Right atrium auricular region (tissue), 2 donors: ENCODE measurements at regions not wholly inside any gene's neighbourhood (a gene's known extent, or its start where the extent isn't known, plus 50 kb on each side); places are given as distances from the start of the nearest gene placed in this dataset.
A peak's percentile ranks its signal among the peaks of the same experiment; 100 is the strongest.

Experiments used
- DNase-seq: peaks from one replicate; pipeline ENCODE4 v3.0.0-alpha.2; 2019; ENCODE audit warnings: low spot score
- H3K27ac ChIP-seq, 2 donors: fragments of 200-600 bp; sonication (generic); 1 replicate in 1 of 2; 2 replicates in 1 of 2; pipeline ENCODE4 v1.5.1; 2016 to 2019
- H3K27me3 ChIP-seq, 2 donors: fragments of 200-600 bp; sonication (generic); one replicate each; pipeline versions ENCODE4 v1.5.1 to v1.6.0; 2017 to 2019
- H3K36me3 ChIP-seq: fragments of 200-600 bp; sonication (generic); one replicate; pipeline ENCODE4 v1.5.1; 2016
- H3K4me1 ChIP-seq, 2 donors: fragments of 200-600 bp; sonication (generic); one replicate each; pipeline versions ENCODE4 v1.5.1 to v1.6.0; 2017 to 2019
- H3K4me3 ChIP-seq, 2 donors: fragments of 200-600 bp; sonication (generic); 1 replicate in 1 of 2; 2 replicates in 1 of 2; pipeline ENCODE4 v1.5.1; 2017 to 2019; ENCODE audit warnings: mild to moderate bottlenecking in 1 of 2, moderate library complexity in 1 of 2
- H3K9me3 ChIP-seq, 2 donors: fragments of 200-600 bp; sonication (generic); one replicate each; pipeline ENCODE4 v1.5.1; 2019
- TF ChIP-seq, protein P1 (sequence below), 2 donors: fragments of 200-600 bp; sonication (generic); IDR thresholded peaks; one replicate each; pipeline ENCODE4 v1.5.1; 2019; ENCODE audit warnings: antibody characterized with exemption in 2 of 2

- TF ChIP-seq, protein P1, sequence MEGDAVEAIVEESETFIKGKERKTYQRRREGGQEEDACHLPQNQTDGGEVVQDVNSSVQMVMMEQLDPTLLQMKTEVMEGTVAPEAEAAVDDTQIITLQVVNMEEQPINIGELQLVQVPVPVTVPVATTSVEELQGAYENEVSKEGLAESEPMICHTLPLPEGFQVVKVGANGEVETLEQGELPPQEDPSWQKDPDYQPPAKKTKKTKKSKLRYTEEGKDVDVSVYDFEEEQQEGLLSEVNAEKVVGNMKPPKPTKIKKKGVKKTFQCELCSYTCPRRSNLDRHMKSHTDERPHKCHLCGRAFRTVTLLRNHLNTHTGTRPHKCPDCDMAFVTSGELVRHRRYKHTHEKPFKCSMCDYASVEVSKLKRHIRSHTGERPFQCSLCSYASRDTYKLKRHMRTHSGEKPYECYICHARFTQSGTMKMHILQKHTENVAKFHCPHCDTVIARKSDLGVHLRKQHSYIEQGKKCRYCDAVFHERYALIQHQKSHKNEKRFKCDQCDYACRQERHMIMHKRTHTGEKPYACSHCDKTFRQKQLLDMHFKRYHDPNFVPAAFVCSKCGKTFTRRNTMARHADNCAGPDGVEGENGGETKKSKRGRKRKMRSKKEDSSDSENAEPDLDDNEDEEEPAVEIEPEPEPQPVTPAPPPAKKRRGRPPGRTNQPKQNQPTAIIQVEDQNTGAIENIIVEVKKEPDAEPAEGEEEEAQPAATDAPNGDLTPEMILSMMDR (IDR thresholded peaks at IDR 0.05) = no peak
- peak overlapping the region in 1 of 2 donors; percentile 35 for H3K27ac ChIP-seq
- no peaks in the 10 kb centered on the region for H3K36me3 ChIP-seq
- no peak overlapping the region for H3K4me3 ChIP-seq
- H3K9me3 ChIP-seq = no peaks in the 10 kb centered on the region
- no peaks in the 10 kb centered on the region for H3K27me3 ChIP-seq
- H3K4me1 ChIP-seq = no peaks in the 10 kb centered on the region
- no peak for DNase-seq
Measured at GRCh38 chr15:49741712-49742111, 120.9 kb downstream of the DTWD1 start.

GRCh38 chr15:49742381-49742780 lies 121.5 kb downstream of the DTWD1 start:
- no peak overlapping the region for H3K4me3 ChIP-seq
- TF ChIP-seq, protein P1 (IDR thresholded peaks at IDR 0.05) = no peak
- H3K27me3 ChIP-seq = no peaks in the 10 kb centered on the region
- H3K36me3 ChIP-seq = no peaks in the 10 kb centered on the region
- H3K27ac ChIP-seq = peak overlapping the region in 1 of 2 donors; percentile 35
- H3K4me1 ChIP-seq = no peaks in the 10 kb centered on the region
- no peak for DNase-seq
- H3K9me3 ChIP-seq = no peaks in the 10 kb centered on the region

- H3K36me3 ChIP-seq = no peaks in the 10 kb centered on the region
- H3K9me3 ChIP-seq = no peaks in the 10 kb centered on the region
- H3K4me1 ChIP-seq = peaks cover 0 to 8% of the 10 kb centered on the region in 2 donors
- H3K4me3 ChIP-seq = no peak overlapping the region
- no peak overlapping the region for H3K27ac ChIP-seq
- no peak for DNase-seq
- TF ChIP-seq, protein P1 (IDR thresholded peaks at IDR 0.05) = no peak
- no peaks in the 10 kb centered on the region for H3K27me3 ChIP-seq
Measured at GRCh38 chr15:49747340-49747739, 126.5 kb downstream of the DTWD1 start.

DNA sequence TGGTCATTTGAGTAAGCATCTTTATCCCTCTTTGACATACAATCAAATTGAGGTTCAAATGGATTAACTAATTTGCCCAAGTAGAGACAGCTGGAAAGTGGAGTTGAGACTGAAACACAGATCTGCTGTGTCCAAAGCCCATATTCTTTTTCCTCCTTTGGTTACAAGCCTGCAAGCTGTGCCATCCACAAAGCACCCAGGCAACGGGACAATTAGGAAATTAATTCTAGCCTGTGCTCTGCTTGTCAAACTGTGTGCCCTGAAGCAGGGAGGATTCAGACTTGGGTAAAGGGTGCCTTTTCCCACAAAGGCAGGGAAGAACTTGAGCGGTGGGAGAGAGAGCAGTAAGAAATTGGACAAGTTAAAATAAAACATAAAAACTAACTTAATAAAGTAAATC lies 127.9 kb downstream of the DTWD1 start:
- H3K27me3 ChIP-seq = no peaks in the 10 kb centered on the region
- H3K36me3 ChIP-seq = no peaks in the 10 kb centered on the region
- no peaks in the 10 kb centered on the region for H3K9me3 ChIP-seq
- no peak overlapping the region for H3K4me3 ChIP-seq
- no peak for DNase-seq
- H3K4me1 ChIP-seq = peaks cover 0 to 8% of the 10 kb centered on the region in 2 donors
- TF ChIP-seq, protein P1 (IDR thresholded peaks at IDR 0.05) = no peak
- H3K27ac ChIP-seq = no peak overlapping the region

GRCh38 chr15:49750553-49750952 lies 129.7 kb downstream of the DTWD1 start:
- Histone ChIP-seq H3K4me3 (no peak overlapping the region), H3K36me3 (no peaks in the 10 kb centered on the region), H3K27ac (no peak overlapping the region), H3K9me3 (no peaks in the 10 kb centered on the region), H3K27me3 (no peaks in the 10 kb centered on the region), H3K4me1 (peaks cover 0 to 8% of the 10 kb centered on the region in 2 donors)
- DNase-seq = no peak
- TF ChIP-seq, protein P1 (IDR thresholded peaks at IDR 0.05) = no peak

GRCh38 chr15:49751191-49751590 lies 130.3 kb downstream of the DTWD1 start:
- no peaks in the 10 kb centered on the region for H3K9me3 ChIP-seq
- no peaks in the 10 kb centered on the region for H3K27me3 ChIP-seq
- no peak overlapping the region for H3K27ac ChIP-seq
- no peak for DNase-seq
- H3K4me3 ChIP-seq = no peak overlapping the region
- TF ChIP-seq, protein P1 (IDR thresholded peaks at IDR 0.05) = no peak
- peaks cover 0 to 8% of the 10 kb centered on the region in 2 donors for H3K4me1 ChIP-seq
- no peaks in the 10 kb centered on the region for H3K36me3 ChIP-seq
